Uterus (tissue), 3 donors: ENCODE measurements at regions not wholly inside any gene's neighbourhood (a gene's known extent, or its start where the extent isn't known, plus 50 kb on each side); places are given as distances from the start of the nearest gene placed in this dataset.

Source experiments
- DNase-seq, 2 donors: peaks; one replicate each; pipeline ENCODE4 v3.0.0-alpha.2; 2019 to 2020
- H3K27ac ChIP-seq, 2 donors: fragments of 200-600 bp; sonication (generic); 1 replicate in 1 of 2; 2 replicates in 1 of 2; pipeline ENCODE4 v1.5.1; 2016 to 2018
- H3K27me3 ChIP-seq, 2 donors: fragments of 200-600 bp; sonication (generic); one replicate each; pipeline ENCODE4 v1.5.1; 2018 to 2019; ENCODE audit warnings: control low read depth in 1 of 2
- H3K36me3 ChIP-seq, 2 donors: fragments of 200-600 bp; sonication (generic); one replicate each; pipeline ENCODE4 v1.5.1; 2019; ENCODE audit warnings: control low read depth in 1 of 2
- H3K4me1 ChIP-seq, 2 donors: fragments of 200-600 bp; sonication (generic); one replicate each; pipeline ENCODE4 v1.5.1; 2018 to 2019; ENCODE audit warnings: control low read depth in 1 of 2
- H3K4me3 ChIP-seq, 2 donors: fragments of 200-600 bp; sonication (generic); 1 replicate in 1 of 2; 2 replicates in 1 of 2; pipeline ENCODE4 v1.5.1; 2018 to 2019; ENCODE audit warnings: mild to moderate bottlenecking in 1 of 2
- H3K9me3 ChIP-seq, 2 donors: fragments of 200-600 bp; sonication (generic); one replicate each; pipeline ENCODE4 v1.5.1; 2019; ENCODE audit warnings: control low read depth in 1 of 2
- POLR2A ChIP-seq, 2 donors: fragments of 450-650 bp; IDR thresholded peaks; one replicate each; pipeline ENCODE4 v1.6.1; 2016; ENCODE audit warnings: antibody characterized with exemption in 2 of 2, mild to moderate bottlenecking in 1 of 2, moderate library complexity in 1 of 2
- intact Hi-C: fragments of 100-400 bp; cut with DNase I; formaldehyde crosslinking; loops from one replicate; pipeline ENCODE4 v1.15.1; 2023; ENCODE audit warnings: low total_unique reads
- TF ChIP-seq, protein P1 (sequence below), 4 experiments: fragments of 200-600 bp in 2 of 4; fragments of 450-650 bp in 2 of 4; sonication (generic) in 2 of 4; IDR thresholded peaks; one replicate each; pipeline ENCODE4 v1.5.1; 2016 to 2019; ENCODE audit warnings: antibody characterized with exemption in 4 of 4, mild to moderate bottlenecking in 2 of 4, moderate library complexity in 1 of 4
- donor health status: DM: yes; HTN: yes; CAD: no.

GRCh38 chr4:187042251-187042650 is 318.6 kb upstream of the FAT1 start:
- intact Hi-C loops = no loop called here
- no peak overlapping the region for H3K27ac ChIP-seq
- H3K36me3 ChIP-seq = no peaks in the 10 kb centered on the region
- DNase-seq = no peak
- no peak overlapping the region for H3K4me3 ChIP-seq
- TF ChIP-seq, protein P1, sequence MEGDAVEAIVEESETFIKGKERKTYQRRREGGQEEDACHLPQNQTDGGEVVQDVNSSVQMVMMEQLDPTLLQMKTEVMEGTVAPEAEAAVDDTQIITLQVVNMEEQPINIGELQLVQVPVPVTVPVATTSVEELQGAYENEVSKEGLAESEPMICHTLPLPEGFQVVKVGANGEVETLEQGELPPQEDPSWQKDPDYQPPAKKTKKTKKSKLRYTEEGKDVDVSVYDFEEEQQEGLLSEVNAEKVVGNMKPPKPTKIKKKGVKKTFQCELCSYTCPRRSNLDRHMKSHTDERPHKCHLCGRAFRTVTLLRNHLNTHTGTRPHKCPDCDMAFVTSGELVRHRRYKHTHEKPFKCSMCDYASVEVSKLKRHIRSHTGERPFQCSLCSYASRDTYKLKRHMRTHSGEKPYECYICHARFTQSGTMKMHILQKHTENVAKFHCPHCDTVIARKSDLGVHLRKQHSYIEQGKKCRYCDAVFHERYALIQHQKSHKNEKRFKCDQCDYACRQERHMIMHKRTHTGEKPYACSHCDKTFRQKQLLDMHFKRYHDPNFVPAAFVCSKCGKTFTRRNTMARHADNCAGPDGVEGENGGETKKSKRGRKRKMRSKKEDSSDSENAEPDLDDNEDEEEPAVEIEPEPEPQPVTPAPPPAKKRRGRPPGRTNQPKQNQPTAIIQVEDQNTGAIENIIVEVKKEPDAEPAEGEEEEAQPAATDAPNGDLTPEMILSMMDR (IDR thresholded peaks at IDR 0.05) = no peak
- TF ChIP-seq POLR2A (IDR thresholded peaks at IDR 0.05) = no peak
- no peaks in the 10 kb centered on the region for H3K27me3 ChIP-seq
- no peaks in the 10 kb centered on the region for H3K4me1 ChIP-seq
- no peaks in the 10 kb centered on the region for H3K9me3 ChIP-seq

- H3K36me3 ChIP-seq = no peaks in the 10 kb centered on the region
- no peak for DNase-seq
- no peak for TF ChIP-seq POLR2A (IDR thresholded peaks at IDR 0.05)
- TF ChIP-seq, protein P1 (IDR thresholded peaks at IDR 0.05) = no peak
- no peaks in the 10 kb centered on the region for H3K4me1 ChIP-seq
- no peaks in the 10 kb centered on the region for H3K27me3 ChIP-seq
- no peak overlapping the region for H3K4me3 ChIP-seq
- H3K9me3 ChIP-seq = no peaks in the 10 kb centered on the region
- intact Hi-C loops = no loop called here
- no peak overlapping the region for H3K27ac ChIP-seq
These were observed 322.8 kb upstream of the FAT1 start for GRCh38 chr4:187046471-187046870.

DNA sequence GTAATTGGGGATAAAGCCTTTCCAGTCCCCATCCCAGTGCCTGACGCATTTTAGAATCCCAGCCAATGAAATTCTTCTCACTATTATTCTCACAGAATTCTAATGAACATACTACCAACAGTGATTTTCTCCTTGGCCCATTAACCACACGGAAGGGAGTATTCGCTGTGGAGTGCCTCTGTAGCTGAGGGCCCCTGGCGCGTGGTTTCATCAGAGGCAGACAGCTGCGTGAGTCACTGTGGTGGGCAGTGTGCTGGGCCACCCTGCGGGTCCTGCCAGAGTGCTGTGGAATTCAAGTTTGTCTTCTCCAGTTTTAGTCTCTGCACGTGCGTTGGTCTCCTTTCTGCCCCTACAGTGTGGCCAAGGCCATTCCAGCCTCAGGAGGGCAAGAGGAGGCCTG is 335.4 kb upstream of the FAT1 start:
- H3K36me3 ChIP-seq = no peaks in the 10 kb centered on the region
- intact Hi-C loops = no loop called here
- no peak overlapping the region for H3K4me3 ChIP-seq
- TF ChIP-seq, protein P1 (IDR thresholded peaks at IDR 0.05) = no peak
- TF ChIP-seq POLR2A (IDR thresholded peaks at IDR 0.05) = no peak
- H3K9me3 ChIP-seq = no peaks in the 10 kb centered on the region
- no peak overlapping the region for H3K27ac ChIP-seq
- no peak for DNase-seq
- H3K4me1 ChIP-seq = no peaks in the 10 kb centered on the region
- H3K27me3 ChIP-seq = no peaks in the 10 kb centered on the region

- intact Hi-C loops = no loop called here
- Histone ChIP-seq H3K27ac (no peak overlapping the region), H3K9me3 (no peaks in the 10 kb centered on the region), H3K4me1 (no peaks in the 10 kb centered on the region), H3K4me3 (no peak overlapping the region), H3K27me3 (no peaks in the 10 kb centered on the region), H3K36me3 (no peaks in the 10 kb centered on the region)
- TF ChIP-seq, protein P1 (IDR thresholded peaks at IDR 0.05) = no peak
- no peak for TF ChIP-seq POLR2A (IDR thresholded peaks at IDR 0.05)
- no peak for DNase-seq
These were observed 336.2 kb upstream of the FAT1 start for GRCh38 chr4:187059895-187060294.

GRCh38 chr4:187060551-187060950 is 336.9 kb upstream of the FAT1 start:
- Histone ChIP-seq H3K36me3 (no peaks in the 10 kb centered on the region), H3K4me1 (no peaks in the 10 kb centered on the region), H3K27ac (no peak overlapping the region), H3K9me3 (no peaks in the 10 kb centered on the region), H3K27me3 (no peaks in the 10 kb centered on the region), H3K4me3 (no peak overlapping the region)
- no peak for DNase-seq
- intact Hi-C loops = no loop called here
- TF ChIP-seq, protein P1 (IDR thresholded peaks at IDR 0.05) = no peak
- TF ChIP-seq POLR2A (IDR thresholded peaks at IDR 0.05) = no peak
